Prostate gland (tissue), 2 donors: ENCODE measurements at regions not wholly inside any gene's neighbourhood (a gene's known extent, or its start where the extent isn't known, plus 50 kb on each side); places are given as distances from the start of the nearest gene placed in this dataset.

Experiments used
- DNase-seq: peaks from one replicate; pipeline ENCODE4 v3.0.0-alpha.2; 2019; ENCODE audit warnings: low spot score
- H3K27ac ChIP-seq, 2 donors: fragments of 200-600 bp; sonication (generic); 2 replicates each; pipeline ENCODE4 v1.5.1; 2017 to 2019
- H3K27me3 ChIP-seq: fragments of 200-600 bp; sonication (generic); replicated peaks from 2 replicates; pipeline ENCODE4 v1.5.1; 2019; ENCODE audit not compliant: insufficient read depth
- H3K36me3 ChIP-seq, 2 donors: fragments of 200-600 bp; sonication (generic); 1 replicate in 1 of 2; 2 replicates in 1 of 2; pipeline versions ENCODE4 v1.5.1 to v1.8.1; 2017 to 2019
- H3K4me1 ChIP-seq: fragments of 200-600 bp; sonication (generic); replicated peaks from 2 replicates; pipeline ENCODE4 v1.5.1; 2019
- H3K4me3 ChIP-seq, 2 donors: fragments of 200-600 bp; sonication (generic); 2 replicates each; pipeline ENCODE4 v1.5.1; 2017 to 2019
- H3K9me3 ChIP-seq: fragments of 200-600 bp; sonication (generic); 2 replicates; pipeline ENCODE4 v1.5.1; 2017
- POLR2A ChIP-seq: fragments of 450-650 bp; IDR thresholded peaks from one replicate; pipeline ENCODE4 v1.6.1; 2016; ENCODE audit warnings: antibody characterized with exemption, mild to moderate bottlenecking
- POLR2AphosphoS5 ChIP-seq: sonication (generic); formaldehyde crosslinking; IDR thresholded peaks from one replicate; pipeline ENCODE4 v1.6.1; 2017; ENCODE audit warnings: antibody characterized with exemption
- WGBS: methylation state at CpG from one replicate; pipeline ENCODE4 v1.1.5; 2018; 5-methylcytosine and 5-hydroxymethylcytosine counted together
- intact Hi-C: fragments of 100-400 bp; cut with DNase I; formaldehyde crosslinking; loops from one replicate; pipeline ENCODE4 v1.14.2; 2022
- TF ChIP-seq, protein P1 (sequence below), 4 experiments: fragments of 200-600 bp in 2 of 4; fragments of 450-650 bp in 2 of 4; sonication (generic) in 2 of 4; IDR thresholded peaks; 1 replicate in 3 of 4; 2 replicates in 1 of 4; pipeline ENCODE4 v1.5.1; 2016 to 2019; ENCODE audit warnings: antibody characterized with exemption in 4 of 4, mild to moderate bottlenecking in 2 of 4, moderate library complexity in 2 of 4

DNA sequence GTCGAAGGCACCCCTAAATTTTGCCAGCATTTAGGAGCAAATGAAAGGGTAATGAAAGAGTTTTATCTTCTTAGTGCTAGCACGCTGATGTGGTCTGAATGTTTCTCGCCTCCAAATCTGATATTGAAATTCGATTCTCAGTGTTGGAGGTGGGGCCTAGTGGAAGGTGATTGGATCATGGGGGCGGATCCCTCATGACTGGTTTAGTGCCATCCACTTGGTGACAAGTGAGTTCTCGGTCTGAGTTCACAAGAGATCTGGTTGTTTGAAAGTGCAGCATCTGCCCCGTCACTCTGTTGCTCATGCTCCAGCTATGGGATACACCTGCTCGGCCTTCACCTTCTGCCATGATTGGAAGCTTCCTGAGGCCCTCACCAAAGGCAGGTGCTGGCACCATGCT is 75.1 kb upstream of the ZBTB40 start:
- intact Hi-C loops: no loop called here
- Histone ChIP-seq H3K4me3 (no peak overlapping the region), H3K27ac (no peak overlapping the region), H3K36me3 (no peaks in the 10 kb centered on the region), H3K9me3 (no peaks in the 10 kb centered on the region), H3K4me1 (no peaks in the 10 kb centered on the region), H3K27me3 (no peaks in the 10 kb centered on the region)
- DNase-seq: no peak
- TF ChIP-seq POLR2AphosphoS5: no peak
- TF ChIP-seq, protein P1, sequence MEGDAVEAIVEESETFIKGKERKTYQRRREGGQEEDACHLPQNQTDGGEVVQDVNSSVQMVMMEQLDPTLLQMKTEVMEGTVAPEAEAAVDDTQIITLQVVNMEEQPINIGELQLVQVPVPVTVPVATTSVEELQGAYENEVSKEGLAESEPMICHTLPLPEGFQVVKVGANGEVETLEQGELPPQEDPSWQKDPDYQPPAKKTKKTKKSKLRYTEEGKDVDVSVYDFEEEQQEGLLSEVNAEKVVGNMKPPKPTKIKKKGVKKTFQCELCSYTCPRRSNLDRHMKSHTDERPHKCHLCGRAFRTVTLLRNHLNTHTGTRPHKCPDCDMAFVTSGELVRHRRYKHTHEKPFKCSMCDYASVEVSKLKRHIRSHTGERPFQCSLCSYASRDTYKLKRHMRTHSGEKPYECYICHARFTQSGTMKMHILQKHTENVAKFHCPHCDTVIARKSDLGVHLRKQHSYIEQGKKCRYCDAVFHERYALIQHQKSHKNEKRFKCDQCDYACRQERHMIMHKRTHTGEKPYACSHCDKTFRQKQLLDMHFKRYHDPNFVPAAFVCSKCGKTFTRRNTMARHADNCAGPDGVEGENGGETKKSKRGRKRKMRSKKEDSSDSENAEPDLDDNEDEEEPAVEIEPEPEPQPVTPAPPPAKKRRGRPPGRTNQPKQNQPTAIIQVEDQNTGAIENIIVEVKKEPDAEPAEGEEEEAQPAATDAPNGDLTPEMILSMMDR (IDR thresholded peaks at IDR 0.05): no peak
- TF ChIP-seq POLR2A: no peak
- 88% methylated on average over 8 of the region's 8 CpGs for WGBS

- WGBS: 72% methylated on average over 3 of the region's 3 CpGs
- no peaks in the 10 kb centered on the region for H3K36me3 ChIP-seq
- H3K4me3 ChIP-seq: no peak overlapping the region
- no peaks in the 10 kb centered on the region for H3K27me3 ChIP-seq
- no peaks in the 10 kb centered on the region for H3K9me3 ChIP-seq
- H3K27ac ChIP-seq: no peak overlapping the region
- no peaks in the 10 kb centered on the region for H3K4me1 ChIP-seq
- no peak for DNase-seq
- TF ChIP-seq, protein P1 (IDR thresholded peaks at IDR 0.05): no peak
- TF ChIP-seq POLR2AphosphoS5: no peak
- no peak for TF ChIP-seq POLR2A
- intact Hi-C loops: no loop called here
Measured at GRCh38 chr1:22376976-22377375, 74.7 kb upstream of the ZBTB40 start.

GRCh38 chr1:22379566-22379965 is 72.1 kb upstream of the ZBTB40 start:
- Histone ChIP-seq H3K27me3 (no peaks in the 10 kb centered on the region), H3K36me3 (no peaks in the 10 kb centered on the region), H3K4me1 (no peaks in the 10 kb centered on the region), H3K9me3 (no peaks in the 10 kb centered on the region), H3K4me3 (no peak overlapping the region), H3K27ac (no peak overlapping the region)
- no peak for DNase-seq
- TF ChIP-seq POLR2AphosphoS5 (no peak), POLR2A (no peak)
- TF ChIP-seq, protein P1 (IDR thresholded peaks at IDR 0.05): no peak
- 48% methylated on average over 7 of the region's 7 CpGs for WGBS
- intact Hi-C loops: no loop called here

- H3K4me3 ChIP-seq: no peak overlapping the region
- no peak for DNase-seq
- no peaks in the 10 kb centered on the region for H3K27me3 ChIP-seq
- no peak overlapping the region for H3K27ac ChIP-seq
- intact Hi-C loops: no loop called here
- no peak for TF ChIP-seq POLR2AphosphoS5
- H3K9me3 ChIP-seq: no peaks in the 10 kb centered on the region
- H3K36me3 ChIP-seq: no peaks in the 10 kb centered on the region
- 76% methylated on average over 10 of the region's 10 CpGs for WGBS
- no peaks in the 10 kb centered on the region for H3K4me1 ChIP-seq
Measured at GRCh38 chr1:22380024-22380785, 71.4 kb upstream of the ZBTB40 start.

DNA sequence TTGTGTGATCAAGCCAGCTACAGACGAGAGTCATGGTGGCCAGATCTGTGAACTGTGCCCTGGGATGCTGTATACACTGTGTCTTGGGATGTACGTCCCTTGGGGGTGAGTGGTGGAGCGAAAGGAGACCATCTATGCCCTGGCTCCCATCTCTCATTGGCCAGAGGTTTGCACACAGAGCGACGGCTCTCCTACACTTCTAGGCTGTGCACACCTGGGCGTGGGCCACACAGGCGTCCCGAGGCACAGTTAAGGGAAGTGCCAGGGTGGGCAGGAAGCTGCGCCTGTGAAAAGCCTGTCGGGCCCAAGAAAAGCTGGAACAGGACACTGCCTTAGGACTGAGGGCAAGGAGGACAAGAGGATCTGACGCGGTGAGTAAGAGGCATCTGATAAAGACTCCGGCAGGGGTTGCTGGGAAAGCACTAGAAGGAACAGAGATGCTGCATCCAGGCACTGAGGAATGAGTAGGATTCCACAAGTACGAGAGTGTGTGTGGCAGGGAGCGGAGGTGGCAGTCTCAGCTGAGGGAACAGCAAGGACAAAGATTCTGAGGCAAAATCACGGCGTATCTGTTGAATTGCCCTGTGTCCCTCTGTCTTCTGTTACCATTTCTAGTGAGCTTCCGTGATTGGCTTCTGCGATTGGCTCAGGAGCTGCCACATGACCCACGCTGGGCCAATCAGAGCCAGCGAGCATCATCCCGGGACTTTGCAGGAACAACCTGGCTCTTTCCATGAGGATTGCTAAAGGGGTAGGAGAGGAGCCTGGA is 67.9 kb upstream of the ZBTB40 start:
- H3K27ac ChIP-seq: no peak overlapping the region
- no peak for TF ChIP-seq POLR2AphosphoS5
- no peak for TF ChIP-seq POLR2A
- TF ChIP-seq, protein P1 (IDR thresholded peaks at IDR 0.05): no peak
- intact Hi-C loops: no loop called here
- no peaks in the 10 kb centered on the region for H3K9me3 ChIP-seq
- 81% methylated on average over 22 of the region's 22 CpGs for WGBS
- no peak for DNase-seq
- no peaks in the 10 kb centered on the region for H3K27me3 ChIP-seq
- no peaks in the 10 kb centered on the region for H3K4me1 ChIP-seq
- no peak overlapping the region for H3K4me3 ChIP-seq
- H3K36me3 ChIP-seq: no peaks in the 10 kb centered on the region
